BLaER1 (cell line): ENCODE measurements at regions not wholly inside any gene's neighbourhood (a gene's known extent, or its start where the extent isn't known, plus 50 kb on each side); places are given as distances from the start of the nearest gene placed in this dataset.
"Not testable (repeated sequence)": the region's sequence is repeated elsewhere in the genome, so short reads cannot be mapped to it uniquely, and the experiment has no call there.

Source experiments
- H3K27ac ChIP-seq: shearing (Covaris generic); formaldehyde crosslinking; 2 replicates; pipeline ENCODE4 v1.8.1; 2022
- H3K27me3 ChIP-seq: shearing (Covaris generic); formaldehyde crosslinking; 2 replicates; pipeline ENCODE4 v1.8.1; 2022
- H3K36me3 ChIP-seq: shearing (Covaris generic); formaldehyde crosslinking; 2 replicates; pipeline ENCODE4 v1.8.1; 2022
- H3K4me1 ChIP-seq: shearing (Covaris generic); formaldehyde crosslinking; 2 replicates; pipeline ENCODE4 v1.8.1; 2022
- H3K4me2 ChIP-seq: shearing (Covaris generic); formaldehyde crosslinking; 2 replicates; pipeline ENCODE4 v1.8.1; 2022
- H3K4me3 ChIP-seq: shearing (Covaris generic); formaldehyde crosslinking; 2 replicates; pipeline ENCODE4 v1.8.1; 2022
- H3K9ac ChIP-seq: shearing (Covaris generic); formaldehyde crosslinking; 2 replicates; pipeline ENCODE4 v1.8.1; 2022
- H3K9me3 ChIP-seq: shearing (Covaris generic); formaldehyde crosslinking; 2 replicates; pipeline ENCODE4 v1.8.1; 2022
- H4K20me1 ChIP-seq: shearing (Covaris generic); formaldehyde crosslinking; 2 replicates; pipeline ENCODE4 v1.8.1; 2022
- Cebpa-rat ChIP-seq: shearing (Covaris generic); IDR thresholded peaks from 2 replicates; pipeline ENCODE4 v1.8.1; 2022

- no peak overlapping the region for H3K9ac ChIP-seq
- H3K36me3 ChIP-seq: no peaks in the 10 kb centered on the region
- no peak overlapping the region for H3K27ac ChIP-seq
- H3K4me1 ChIP-seq: no peaks in the 10 kb centered on the region
- no peaks in the 10 kb centered on the region for H3K27me3 ChIP-seq
- H3K4me2 ChIP-seq: no peak overlapping the region
- H3K4me3 ChIP-seq: no peak overlapping the region
- no peak for TF ChIP-seq Cebpa-rat
- H3K9me3 ChIP-seq: peaks cover 7% of the 10 kb centered on the region
- no peaks in the 10 kb centered on the region for H4K20me1 ChIP-seq
These were observed 189.1 kb upstream of the DTNA start for GRCh38 chr18:34521040-34521439.

- no peak overlapping the region for H3K4me2 ChIP-seq
- TF ChIP-seq Cebpa-rat: no peak
- no peak overlapping the region for H3K27ac ChIP-seq
- no peaks in the 10 kb centered on the region for H3K9me3 ChIP-seq
- no peak overlapping the region for H3K9ac ChIP-seq
- no peaks in the 10 kb centered on the region for H3K4me1 ChIP-seq
- no peaks in the 10 kb centered on the region for H3K27me3 ChIP-seq
- H4K20me1 ChIP-seq: no peaks in the 10 kb centered on the region
- no peaks in the 10 kb centered on the region for H3K36me3 ChIP-seq
- no peak overlapping the region for H3K4me3 ChIP-seq
These were observed 187.5 kb upstream of the DTNA start for GRCh38 chr18:34522603-34523002.

DNA sequence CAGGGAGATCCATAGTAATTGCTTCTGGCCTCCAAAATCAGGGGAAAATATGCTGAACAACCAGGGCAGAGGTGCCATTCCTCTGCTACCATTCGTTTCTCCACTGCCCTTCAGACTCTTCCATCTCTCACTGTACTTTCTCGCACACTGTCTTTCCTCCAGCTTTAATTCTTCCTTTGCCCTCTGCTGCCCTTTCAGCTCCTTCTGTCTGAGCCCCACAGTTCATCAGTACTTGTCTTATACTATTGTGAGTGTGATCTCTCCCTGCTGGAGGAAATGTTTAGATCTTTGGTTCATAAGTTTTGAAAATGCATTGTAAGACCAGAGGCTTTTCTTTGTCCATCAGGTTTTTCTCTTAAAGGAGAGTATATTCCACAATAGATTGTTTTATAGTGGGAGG, 184.9 kb upstream of the DTNA start:
- Histone ChIP-seq H3K9me3 (no peaks in the 10 kb centered on the region), H3K4me2 (no peak overlapping the region), H3K27ac (no peak overlapping the region), H4K20me1 (no peaks in the 10 kb centered on the region), H3K4me1 (no peaks in the 10 kb centered on the region), H3K9ac (no peak overlapping the region), H3K4me3 (no peak overlapping the region), H3K27me3 (no peaks in the 10 kb centered on the region), H3K36me3 (no peaks in the 10 kb centered on the region)
- TF ChIP-seq Cebpa-rat: no peak

DNA sequence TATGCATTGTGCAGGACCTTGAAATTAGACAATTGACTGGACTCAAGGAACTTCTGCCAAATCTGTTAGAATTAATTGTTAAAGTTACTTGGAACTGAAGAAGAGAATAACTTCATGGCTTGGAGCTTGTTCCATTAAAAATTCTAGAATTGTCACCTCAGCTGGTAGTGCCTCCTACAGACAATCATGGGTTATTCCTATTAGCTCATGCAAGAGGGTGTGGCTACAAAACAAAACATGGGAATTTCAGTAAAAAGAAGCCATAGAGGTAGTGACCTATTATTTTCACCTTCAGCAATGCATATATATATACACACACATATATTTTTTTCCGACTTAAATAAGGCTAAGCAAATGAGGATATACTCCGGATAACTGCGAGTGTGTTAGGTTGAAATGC, 181.9 kb upstream of the DTNA start:
- TF ChIP-seq Cebpa-rat: no peak
- no peak overlapping the region for H3K27ac ChIP-seq
- no peak overlapping the region for H3K4me2 ChIP-seq
- no peaks in the 10 kb centered on the region for H3K27me3 ChIP-seq
- H3K4me3 ChIP-seq: no peak overlapping the region
- no peaks in the 10 kb centered on the region for H3K4me1 ChIP-seq
- no peaks in the 10 kb centered on the region for H4K20me1 ChIP-seq
- no peaks in the 10 kb centered on the region for H3K9me3 ChIP-seq
- H3K9ac ChIP-seq: no peak overlapping the region
- no peaks in the 10 kb centered on the region for H3K36me3 ChIP-seq

DNA sequence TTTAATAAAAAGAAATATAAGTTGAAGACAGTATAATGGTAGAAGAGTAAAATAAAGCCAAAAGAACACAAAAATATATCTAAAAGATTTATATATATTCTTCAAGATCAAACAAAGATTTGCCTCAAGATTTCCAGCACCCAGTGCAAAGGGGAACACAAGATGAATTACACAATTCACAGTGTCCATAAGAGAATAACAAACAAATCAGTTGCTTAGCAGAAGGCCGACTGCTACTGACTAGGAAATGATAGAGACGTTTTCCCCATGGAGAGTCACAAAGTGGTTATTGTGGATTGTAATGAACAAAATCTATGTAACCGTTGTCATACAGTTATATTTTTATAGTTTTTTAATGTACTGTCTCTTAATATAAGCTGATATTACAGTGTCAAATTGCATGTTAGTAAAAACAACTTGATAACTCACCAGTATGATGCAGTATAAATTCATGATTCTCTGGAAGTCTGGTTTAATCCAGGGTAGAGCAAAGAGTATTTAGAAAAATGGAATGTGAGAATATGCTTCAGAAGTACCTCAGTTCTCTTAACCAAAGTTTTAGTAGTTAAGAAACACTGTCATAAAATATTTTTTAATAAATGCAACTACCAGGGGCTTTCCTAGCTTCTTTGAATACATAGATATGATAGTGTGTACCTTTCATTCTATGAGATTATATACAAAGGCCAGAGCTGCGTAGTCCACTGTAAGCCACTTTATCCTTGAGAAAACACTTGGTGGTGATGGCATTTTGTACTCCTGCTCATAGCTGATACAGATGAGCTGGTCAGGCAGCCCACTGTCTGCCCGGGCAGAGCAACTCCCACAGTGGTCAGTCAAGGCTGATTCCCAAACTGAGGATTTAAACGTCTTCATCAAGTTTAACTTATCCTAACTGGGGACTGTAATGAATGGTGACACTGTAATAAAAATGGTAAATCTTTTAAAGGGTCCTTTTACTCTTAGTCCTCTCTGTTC, 180.5 kb upstream of the DTNA start:
- Histone ChIP-seq H3K9ac (no peak overlapping the region), H3K4me1 (no peaks in the 10 kb centered on the region)
- no peak for TF ChIP-seq Cebpa-rat

DNA sequence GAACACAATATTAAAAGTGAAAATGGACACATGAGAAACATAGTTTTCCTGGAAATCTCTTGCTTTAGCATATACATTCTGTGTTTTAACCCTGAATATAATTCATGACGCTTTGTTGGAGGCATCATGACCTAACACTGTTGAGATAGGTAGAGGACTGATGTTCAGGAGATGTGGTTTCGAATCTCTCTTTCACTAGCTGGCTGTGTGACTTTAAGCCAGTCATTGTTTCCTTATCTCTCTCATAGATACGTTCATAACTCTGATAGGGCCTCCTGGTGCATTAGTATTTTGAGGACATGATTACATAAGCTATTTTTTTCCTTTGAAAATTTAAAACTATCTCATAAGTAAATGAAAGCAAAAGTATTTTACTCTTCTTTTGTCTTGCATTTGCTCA, 179.0 kb upstream of the DTNA start:
- no peak for TF ChIP-seq Cebpa-rat
- Histone ChIP-seq H3K9ac (no peak overlapping the region), H3K36me3 (no peaks in the 10 kb centered on the region), H3K4me2 (no peak overlapping the region), H3K27me3 (no peaks in the 10 kb centered on the region), H3K4me1 (no peaks in the 10 kb centered on the region), H3K9me3 (no peaks in the 10 kb centered on the region), H3K4me3 (no peak overlapping the region), H3K27ac (no peak overlapping the region), H4K20me1 (no peaks in the 10 kb centered on the region)

More for the DNA sequence above, 180.5 kb upstream of the DTNA start:
- no peaks in the 10 kb centered on the region for H3K27me3 ChIP-seq
- no peaks in the 10 kb centered on the region for H4K20me1 ChIP-seq
- H3K9me3 ChIP-seq: no peaks in the 10 kb centered on the region
- no peaks in the 10 kb centered on the region for H3K36me3 ChIP-seq
- no peak overlapping the region for H3K4me3 ChIP-seq
- H3K27ac ChIP-seq: no peak overlapping the region
- no peak overlapping the region for H3K4me2 ChIP-seq

GRCh38 chr18:34534642-34535041, 175.5 kb upstream of the DTNA start:
- not testable (repeated sequence) for H3K4me3 ChIP-seq, H3K36me3 ChIP-seq, H3K9ac ChIP-seq, H3K27ac ChIP-seq, H3K27me3 ChIP-seq, H3K9me3 ChIP-seq, H3K4me1 ChIP-seq, H3K4me2 ChIP-seq, H4K20me1 ChIP-seq

DNA sequence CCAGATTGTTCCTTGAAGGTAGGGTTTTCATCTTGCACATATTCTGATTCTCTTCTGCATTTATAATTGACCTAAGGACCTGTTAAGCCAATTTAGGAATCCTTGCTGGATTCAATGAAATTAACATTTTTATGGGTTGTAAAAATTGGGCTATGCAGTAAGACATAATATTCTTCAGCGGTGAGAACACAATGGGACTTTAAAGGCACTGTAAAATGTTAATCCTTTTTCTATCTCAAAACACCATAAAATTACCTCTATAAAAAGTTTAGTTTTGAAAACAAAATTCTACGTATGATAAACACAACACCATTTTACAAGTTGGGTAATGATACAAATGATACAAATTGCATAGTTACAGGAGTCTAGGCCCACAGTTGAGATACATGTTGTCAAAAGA, 169.2 kb upstream of the DTNA start:
- TF ChIP-seq Cebpa-rat: no peak
- no peak overlapping the region for H3K4me3 ChIP-seq
- H4K20me1 ChIP-seq: no peaks in the 10 kb centered on the region
- H3K9me3 ChIP-seq: no peaks in the 10 kb centered on the region
- H3K4me1 ChIP-seq: no peaks in the 10 kb centered on the region
- no peaks in the 10 kb centered on the region for H3K36me3 ChIP-seq
- no peak overlapping the region for H3K27ac ChIP-seq
- H3K4me2 ChIP-seq: no peak overlapping the region
- no peak overlapping the region for H3K9ac ChIP-seq
- H3K27me3 ChIP-seq: no peaks in the 10 kb centered on the region

DNA sequence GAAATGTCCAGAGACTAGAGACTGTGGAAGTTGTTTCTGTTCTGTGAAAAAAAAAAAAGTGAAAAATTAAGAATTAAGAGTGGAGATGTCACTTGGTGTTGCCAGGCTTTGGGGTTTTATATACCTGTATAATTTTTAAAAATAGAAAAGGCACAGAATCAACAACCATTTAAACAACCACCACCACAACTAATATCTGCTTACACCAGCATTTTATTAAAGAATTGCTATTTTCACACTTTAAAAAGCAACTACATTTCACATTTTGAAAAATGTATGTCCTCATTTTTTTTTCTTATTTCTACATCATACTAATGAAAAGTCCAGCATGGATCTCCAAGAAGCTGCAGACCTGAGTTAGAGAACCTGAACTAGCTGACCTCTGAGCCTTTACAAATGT, 167.5 kb upstream of the DTNA start:
- Histone ChIP-seq H3K36me3 (no peaks in the 10 kb centered on the region), H3K27ac (no peak overlapping the region), H3K27me3 (no peaks in the 10 kb centered on the region), H3K4me3 (no peak overlapping the region), H3K4me2 (no peak overlapping the region), H4K20me1 (no peaks in the 10 kb centered on the region), H3K9me3 (no peaks in the 10 kb centered on the region), H3K4me1 (no peaks in the 10 kb centered on the region), H3K9ac (no peak overlapping the region)
- TF ChIP-seq Cebpa-rat: no peak

DNA sequence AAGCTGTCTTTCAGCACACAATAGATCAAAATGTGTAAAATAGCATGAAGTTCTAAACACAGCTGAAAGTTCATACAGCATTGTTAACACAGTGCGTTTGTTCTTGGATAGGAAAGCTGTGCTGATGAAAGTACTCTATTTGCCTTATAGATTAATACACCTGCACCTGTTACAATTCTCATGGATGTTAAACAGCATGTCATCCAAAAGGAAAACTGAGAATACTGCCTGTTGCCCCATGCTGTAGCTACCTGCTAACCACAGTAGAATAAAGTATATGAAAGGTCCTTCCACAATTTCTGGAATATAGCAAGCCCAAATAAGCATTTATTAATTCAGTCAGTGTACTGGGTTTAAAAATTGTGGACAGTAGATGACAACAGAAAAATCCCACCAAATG, 166.7 kb upstream of the DTNA start:
- no peak overlapping the region for H3K4me3 ChIP-seq
- no peak for TF ChIP-seq Cebpa-rat
- no peak overlapping the region for H3K4me2 ChIP-seq
- H3K27me3 ChIP-seq: no peaks in the 10 kb centered on the region
- no peaks in the 10 kb centered on the region for H3K36me3 ChIP-seq
- H3K9me3 ChIP-seq: no peaks in the 10 kb centered on the region
- H3K9ac ChIP-seq: no peak overlapping the region
- no peaks in the 10 kb centered on the region for H4K20me1 ChIP-seq
- no peaks in the 10 kb centered on the region for H3K4me1 ChIP-seq
- no peak overlapping the region for H3K27ac ChIP-seq
